ENCODE measurements at regions not wholly inside any gene's neighbourhood (a gene's known extent, or its start where the extent isn't known, plus 50 kb on each side); places are given as distances from the start of the nearest gene placed in this dataset.
"Not testable (repeated sequence)": the region's sequence is repeated elsewhere in the genome, so short reads cannot be mapped to it uniquely, and the experiment has no call there.

GRCh38 chr9:24210641-24211040, 335.1 kb downstream of the IZUMO3 start:
- Histone ChIP-seq H3K4me2 (ENCODE audit: control insufficient read depth, extremely low read depth, insufficient read depth, low read depth, low read length) (no peak overlapping the region), H3K9me1 (ENCODE audit: control insufficient read depth, extremely low read depth, insufficient read depth, low read length) (no peaks in the 10 kb centered on the region), H2AFZ (ENCODE audit: control insufficient read depth, low read length) (no peak overlapping the region), H3K4me1 (ENCODE audit: control insufficient read depth, extremely low read depth, insufficient read depth, low read length) (no peaks in the 10 kb centered on the region), H3K27ac (ENCODE audit: control insufficient read depth, insufficient read depth, low read length) (no peak overlapping the region), H4K20me1 (ENCODE audit: control insufficient read depth, extremely low read depth, insufficient read depth, low read length) (no peaks in the 10 kb centered on the region), H3K36me3 (ENCODE audit: control insufficient read depth in 2 of 2, extremely low read depth in 1 of 2, insufficient read depth in 2 of 2, low read length in 2 of 2) (no peaks in the 10 kb centered on the region), H3K9ac (ENCODE audit: control insufficient read depth, extremely low read depth, insufficient read depth, low read length) (no peak overlapping the region), H3K9me3 (ENCODE audit: control insufficient read depth, low read depth, low read length) (no peaks in the 10 kb centered on the region), H3K27me3 (ENCODE audit: control insufficient read depth, extremely low read depth, insufficient read depth, low read length) (no peaks in the 10 kb centered on the region), H3K79me2 (ENCODE audit: control insufficient read depth, insufficient read depth, low read length) (no peaks in the 10 kb centered on the region), H3K4me3 (ENCODE audit: control insufficient read depth in 2 of 3, extremely low read depth in 1 of 3, insufficient read depth in 2 of 3, low read depth in 1 of 3, low read length in 3 of 3) (no peak overlapping the region)
- no peak for DNase-seq (ENCODE audit: low read depth, low spot score)
- dilution Hi-C loops (cut with MboI; ENCODE audit: extremely low pct_ligation_motif_present, low sequenced_read_pairs), result no loop called here
- FAIRE-seq, result no peak
- TF ChIP-seq EZH2 (IDR thresholded peaks at IDR 0.05; ENCODE audit: low read length) (no peak), CTCF (optimal IDR thresholded peaks at IDR 0.05 in 1 of 3, IDR thresholded peaks at IDR 0.05 in 1 of 3, conservative IDR thresholded peaks at IDR 0.05 in 1 of 3; ENCODE audit: extremely low read depth in 1 of 3, insufficient read depth in 2 of 3, low read length in 3 of 3) (no peak)

GRCh38 chr9:24189986-24190385, 355.7 kb downstream of the IZUMO3 start:
- no peaks in the 10 kb centered on the region for H3K4me1 ChIP-seq (ENCODE audit: control insufficient read depth, extremely low read depth, insufficient read depth, low read length)
- H3K4me2 ChIP-seq (ENCODE audit: control insufficient read depth, extremely low read depth, insufficient read depth, low read depth, low read length), result no peak overlapping the region
- dilution Hi-C loops (cut with MboI; ENCODE audit: extremely low pct_ligation_motif_present, low sequenced_read_pairs), result no loop called here
- no peaks in the 10 kb centered on the region for H3K9me3 ChIP-seq (ENCODE audit: control insufficient read depth, low read depth, low read length)
- no peak overlapping the region for H3K4me3 ChIP-seq (ENCODE audit: control insufficient read depth in 2 of 3, extremely low read depth in 1 of 3, insufficient read depth in 2 of 3, low read depth in 1 of 3, low read length in 3 of 3)
- no peak for TF ChIP-seq EZH2 (IDR thresholded peaks at IDR 0.05; ENCODE audit: low read length)
- TF ChIP-seq CTCF (optimal IDR thresholded peaks at IDR 0.05 in 1 of 3, IDR thresholded peaks at IDR 0.05 in 1 of 3, conservative IDR thresholded peaks at IDR 0.05 in 1 of 3; ENCODE audit: extremely low read depth in 1 of 3, insufficient read depth in 2 of 3, low read length in 3 of 3), result no peak
- H3K9me1 ChIP-seq (ENCODE audit: control insufficient read depth, extremely low read depth, insufficient read depth, low read length), result no peaks in the 10 kb centered on the region
- H2AFZ ChIP-seq (ENCODE audit: control insufficient read depth, low read length), result no peak overlapping the region
- H4K20me1 ChIP-seq (ENCODE audit: control insufficient read depth, extremely low read depth, insufficient read depth, low read length), result no peaks in the 10 kb centered on the region
- no peaks in the 10 kb centered on the region for H3K79me2 ChIP-seq (ENCODE audit: control insufficient read depth, insufficient read depth, low read length)
- DNase-seq (ENCODE audit: low read depth, low spot score) (no peak), FAIRE-seq (no peak)
- no peaks in the 10 kb centered on the region for H3K27me3 ChIP-seq (ENCODE audit: control insufficient read depth, extremely low read depth, insufficient read depth, low read length)
- H3K36me3 ChIP-seq (ENCODE audit: control insufficient read depth in 2 of 2, extremely low read depth in 1 of 2, insufficient read depth in 2 of 2, low read length in 2 of 2), result no peaks in the 10 kb centered on the region
- H3K9ac ChIP-seq (ENCODE audit: control insufficient read depth, extremely low read depth, insufficient read depth, low read length), result no peak overlapping the region
- H3K27ac ChIP-seq (ENCODE audit: control insufficient read depth, insufficient read depth, low read length), result no peak overlapping the region

GRCh38 chr9:24180572-24180971, 354.5 kb upstream of the ELAVL2 start:
- H3K9me3 ChIP-seq (ENCODE audit: control insufficient read depth, low read depth, low read length); H3K27ac ChIP-seq (ENCODE audit: control insufficient read depth, insufficient read depth, low read length); H4K20me1 ChIP-seq (ENCODE audit: control insufficient read depth, extremely low read depth, insufficient read depth, low read length); FAIRE-seq; H3K4me3 ChIP-seq (ENCODE audit: control insufficient read depth in 2 of 3, extremely low read depth in 1 of 3, insufficient read depth in 2 of 3, low read depth in 1 of 3, low read length in 3 of 3); H3K36me3 ChIP-seq (ENCODE audit: control insufficient read depth in 2 of 2, extremely low read depth in 1 of 2, insufficient read depth in 2 of 2, low read length in 2 of 2); H2AFZ ChIP-seq (ENCODE audit: control insufficient read depth, low read length); H3K9ac ChIP-seq (ENCODE audit: control insufficient read depth, extremely low read depth, insufficient read depth, low read length); DNase-seq (ENCODE audit: low read depth, low spot score); H3K79me2 ChIP-seq (ENCODE audit: control insufficient read depth, insufficient read depth, low read length); H3K27me3 ChIP-seq (ENCODE audit: control insufficient read depth, extremely low read depth, insufficient read depth, low read length); H3K4me1 ChIP-seq (ENCODE audit: control insufficient read depth, extremely low read depth, insufficient read depth, low read length); H3K9me1 ChIP-seq (ENCODE audit: control insufficient read depth, extremely low read depth, insufficient read depth, low read length); dilution Hi-C loops (cut with MboI; ENCODE audit: extremely low pct_ligation_motif_present, low sequenced_read_pairs); H3K4me2 ChIP-seq (ENCODE audit: control insufficient read depth, extremely low read depth, insufficient read depth, low read depth, low read length): not testable (repeated sequence)
